ENCODE measurements at regions not wholly inside any gene's neighbourhood (a gene's known extent, or its start where the extent isn't known, plus 50 kb on each side); places are given as distances from the start of the nearest gene placed in this dataset.

DNA sequence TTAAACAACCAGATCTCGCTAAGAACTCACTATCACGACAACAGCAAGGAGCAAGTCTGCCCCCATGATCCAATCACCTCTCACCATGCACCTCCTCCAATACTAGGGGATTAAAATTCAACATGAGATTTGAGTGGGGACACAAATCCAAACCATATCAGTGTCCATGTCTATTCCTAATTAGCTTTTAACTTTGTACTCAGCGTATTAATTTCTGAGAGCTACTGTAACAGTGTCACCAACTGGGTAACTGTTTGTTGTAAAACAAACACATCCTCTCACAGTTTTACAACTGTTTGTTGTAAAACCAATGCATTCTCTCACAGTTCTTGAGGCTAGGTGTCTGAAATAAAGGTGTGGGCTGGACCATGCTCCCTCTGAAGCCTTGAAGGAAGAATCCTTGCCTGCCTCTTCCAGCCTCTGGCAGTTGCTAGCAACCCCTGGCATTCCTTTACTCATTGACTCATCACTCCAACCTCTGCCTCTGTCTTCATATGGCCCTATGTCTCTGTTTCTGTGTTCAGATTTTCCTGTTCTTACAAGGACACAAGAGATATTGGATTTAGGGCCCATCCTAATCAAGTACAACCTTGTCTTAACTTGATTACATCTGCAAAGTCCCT lies 121.2 kb downstream of the LTN1 start:
- Histone ChIP-seq H3K4me2 (ENCODE audit: insufficient read depth, low read length) (no peak overlapping the region), H3K9me1 (replicated peaks; ENCODE audit: control insufficient read depth, extremely low read depth, insufficient read depth, low read length) (no peaks in the 10 kb centered on the region), H3K9me3 (replicated peaks; ENCODE audit: control insufficient read depth, insufficient read depth, low read length) (no peaks in the 10 kb centered on the region), H3K4me3 (replicated peaks in 1 of 3; ENCODE audit: insufficient read depth in 1 of 3, low read depth in 1 of 3, low read length in 3 of 3) (no peak overlapping the region), H3K9ac (replicated peaks; ENCODE audit: extremely low read depth, insufficient read depth, low read length) (no peak overlapping the region), H3K79me2 (ENCODE audit: control insufficient read depth, insufficient read depth, low read length) (no peaks in the 10 kb centered on the region), H3K4me1 (ENCODE audit: control insufficient read depth, extremely low read depth, insufficient read depth, low read length) (no peaks in the 10 kb centered on the region), H2AFZ (ENCODE audit: low read depth, low read length) (no peak overlapping the region), H4K20me1 (replicated peaks; ENCODE audit: control insufficient read depth, extremely low read depth, insufficient read depth, low read length) (no peaks in the 10 kb centered on the region), H3K27me3 (ENCODE audit: control insufficient read depth in 2 of 2, insufficient read depth in 2 of 2, low read length in 2 of 2) (no peaks in the 10 kb centered on the region), H3K27ac (ENCODE audit: insufficient read depth, low read depth, low read length) (no peak overlapping the region), H3K36me3 (ENCODE audit: control insufficient read depth in 2 of 2, extremely low read depth in 1 of 2, insufficient read depth in 2 of 2, low read length in 2 of 2) (peaks cover 0 to 3% of the 10 kb centered on the region in 2 experiments)
- no peak for DNase-seq (ENCODE audit: low read depth, low spot score)
- no peak for FAIRE-seq
- BruUV-seq (replicated peaks) = no TSS peak
- intact Hi-C loops (cut with micrococcal nuclease) (no loop called here), dilution Hi-C loops (cut with MboI; ENCODE audit: extremely low pct_ligation_motif_present, low sequenced_read_pairs) (no loop called here)
- POLR2A ChIA-PET = no interaction called here
- CTCF ChIA-PET = interaction anchor here (1.4 kb wide), 1 partner anchor 126 kb away, joined by 3 read pairs; no protein-coding TSS in a partner anchor
- TF ChIP-seq MYC (IDR thresholded peaks at IDR 0.05; ENCODE audit: low read depth, low read length) = no peak
- no peak for TF ChIP-seq POLR2AphosphoS5 (IDR thresholded peaks at IDR 0.05; ENCODE audit: insufficient read depth, low read depth, low read length)
- TF ChIP-seq GATA2 (IDR thresholded peaks at IDR 0.05; ENCODE audit: insufficient read depth, insufficient read length, low read depth, low read length) = no peak
- no peak for TF ChIP-seq JUN (IDR thresholded peaks at IDR 0.05; ENCODE audit: borderline replicate concordance, insufficient read depth, insufficient read length, low read depth)
- TF ChIP-seq, protein P1, sequence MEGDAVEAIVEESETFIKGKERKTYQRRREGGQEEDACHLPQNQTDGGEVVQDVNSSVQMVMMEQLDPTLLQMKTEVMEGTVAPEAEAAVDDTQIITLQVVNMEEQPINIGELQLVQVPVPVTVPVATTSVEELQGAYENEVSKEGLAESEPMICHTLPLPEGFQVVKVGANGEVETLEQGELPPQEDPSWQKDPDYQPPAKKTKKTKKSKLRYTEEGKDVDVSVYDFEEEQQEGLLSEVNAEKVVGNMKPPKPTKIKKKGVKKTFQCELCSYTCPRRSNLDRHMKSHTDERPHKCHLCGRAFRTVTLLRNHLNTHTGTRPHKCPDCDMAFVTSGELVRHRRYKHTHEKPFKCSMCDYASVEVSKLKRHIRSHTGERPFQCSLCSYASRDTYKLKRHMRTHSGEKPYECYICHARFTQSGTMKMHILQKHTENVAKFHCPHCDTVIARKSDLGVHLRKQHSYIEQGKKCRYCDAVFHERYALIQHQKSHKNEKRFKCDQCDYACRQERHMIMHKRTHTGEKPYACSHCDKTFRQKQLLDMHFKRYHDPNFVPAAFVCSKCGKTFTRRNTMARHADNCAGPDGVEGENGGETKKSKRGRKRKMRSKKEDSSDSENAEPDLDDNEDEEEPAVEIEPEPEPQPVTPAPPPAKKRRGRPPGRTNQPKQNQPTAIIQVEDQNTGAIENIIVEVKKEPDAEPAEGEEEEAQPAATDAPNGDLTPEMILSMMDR (IDR thresholded peaks at IDR 0.05; ENCODE audit: extremely low read depth in 1 of 2, insufficient read depth in 1 of 2, low read depth in 1 of 2, low read length in 2 of 2) = no peak
- no peak for TF ChIP-seq FOS (IDR thresholded peaks at IDR 0.05; ENCODE audit: borderline replicate concordance, insufficient read depth, low read length)
- TF ChIP-seq POLR2A (IDR thresholded peaks at IDR 0.05; ENCODE audit: low read depth, low read length) = no peak
- TF ChIP-seq EZH2 (IDR thresholded peaks at IDR 0.05; ENCODE audit: borderline replicate concordance, low read depth, low read length, severe bottlenecking) = no peak
- TF ChIP-seq, protein P2, sequence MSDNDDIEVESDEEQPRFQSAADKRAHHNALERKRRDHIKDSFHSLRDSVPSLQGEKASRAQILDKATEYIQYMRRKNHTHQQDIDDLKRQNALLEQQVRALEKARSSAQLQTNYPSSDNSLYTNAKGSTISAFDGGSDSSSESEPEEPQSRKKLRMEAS (IDR thresholded peaks at IDR 0.05; ENCODE audit: insufficient read depth, insufficient read length) = no peak
